ENCODE measurements at regions not wholly inside any gene's neighbourhood (a gene's known extent, or its start where the extent isn't known, plus 50 kb on each side); places are given as distances from the start of the nearest gene placed in this dataset.
"Not testable (repeated sequence)": the region's sequence is repeated elsewhere in the genome, so short reads cannot be mapped to it uniquely, and the experiment has no call there.

- not testable (repeated sequence) for DNase-seq
Measured at GRCh38 chrX:92081250-92081649, 302.1 kb downstream of the PCDH11X start.

GRCh38 chrX:92090756-92091155 is 311.6 kb downstream of the PCDH11X start:
- not testable (repeated sequence) for DNase-seq

GRCh38 chrX:92098136-92098535 is 319.0 kb downstream of the PCDH11X start:
- not testable (repeated sequence) for DNase-seq

- not testable (repeated sequence) for DNase-seq
Measured at GRCh38 chrX:92100095-92100494, 320.9 kb downstream of the PCDH11X start.

GRCh38 chrX:92105693-92106092 is 326.5 kb downstream of the PCDH11X start:
- DNase-seq, result not testable (repeated sequence)

GRCh38 chrX:92106671-92107070 is 327.5 kb downstream of the PCDH11X start:
- not testable (repeated sequence) for DNase-seq

GRCh38 chrX:92110410-92110911 is 331.3 kb downstream of the PCDH11X start:
- DNase-seq, result not testable (repeated sequence)

GRCh38 chrX:92117701-92118100 is 338.5 kb downstream of the PCDH11X start:
- not testable (repeated sequence) for DNase-seq

- not testable (repeated sequence) for DNase-seq
Measured at GRCh38 chrX:92163035-92163434, 383.9 kb downstream of the PCDH11X start.

GRCh38 chrX:92209936-92210335 is 430.8 kb downstream of the PCDH11X start:
- DNase-seq, result no peak

GRCh38 chrX:92213786-92214185 is 434.6 kb downstream of the PCDH11X start:
- no peak for DNase-seq

- not testable (repeated sequence) for DNase-seq
Measured at GRCh38 chrX:92215011-92215410, 435.8 kb downstream of the PCDH11X start.

GRCh38 chrX:92224406-92224805 is 445.2 kb downstream of the PCDH11X start:
- no peak for DNase-seq

- no peak for DNase-seq
Measured at GRCh38 chrX:92230628-92231027, 451.5 kb downstream of the PCDH11X start.

- no peak for DNase-seq
Measured at GRCh38 chrX:92231391-92231790, 452.2 kb downstream of the PCDH11X start.

- DNase-seq, result peak; percentile 40
Measured at GRCh38 chrX:92232182-92232581, 453.0 kb downstream of the PCDH11X start.

GRCh38 chrX:92241249-92241648 is 462.1 kb downstream of the PCDH11X start:
- no peak for DNase-seq

- no peak for DNase-seq
Measured at GRCh38 chrX:92247076-92247475, 467.9 kb downstream of the PCDH11X start.

- no peak for DNase-seq
Measured at GRCh38 chrX:92249125-92249524, 469.9 kb downstream of the PCDH11X start.

- no peak for DNase-seq
Measured at GRCh38 chrX:92260102-92260501, 480.9 kb downstream of the PCDH11X start.

GRCh38 chrX:92270936-92271855 is 492.0 kb downstream of the PCDH11X start:
- DNase-seq, result no peak

GRCh38 chrX:92278556-92278955 is 499.4 kb downstream of the PCDH11X start:
- not testable (repeated sequence) for DNase-seq

- not testable (repeated sequence) for DNase-seq
Measured at GRCh38 chrX:92280347-92280746, 501.2 kb downstream of the PCDH11X start.

- no peak for DNase-seq
Measured at GRCh38 chrX:92283308-92283707, 504.1 kb downstream of the PCDH11X start.

All from NCI-H82 (cell line).